Left ventricle myocardium inferior (tissue), 1 donor: ENCODE measurements at regions not wholly inside any gene's neighbourhood (a gene's known extent, or its start where the extent isn't known, plus 50 kb on each side); places are given as distances from the start of the nearest gene placed in this dataset.

Experiments used
- DNase-seq: peaks from one replicate; pipeline ENCODE4 v3.0.0-alpha.2; 2020
- H3K27ac ChIP-seq: fragments of 200-600 bp; replicated peaks from 2 replicates; pipeline ENCODE4 v1.8.0; 2021
- H3K27me3 ChIP-seq: fragments of 200-600 bp; 2 replicates; pipeline ENCODE4 v1.8.0; 2021; ENCODE audit warnings: low read depth
- H3K36me3 ChIP-seq: fragments of 200-600 bp; 2 replicates; pipeline ENCODE4 v1.8.0; 2021
- H3K4me1 ChIP-seq: fragments of 200-600 bp; 2 replicates; pipeline ENCODE4 v1.8.0; 2021
- H3K4me3 ChIP-seq: fragments of 200-600 bp; 2 replicates; pipeline ENCODE4 v1.8.0; 2021; ENCODE audit warnings: mild to moderate bottlenecking, moderate library complexity
- H3K9me3 ChIP-seq: fragments of 200-600 bp; replicated peaks from 2 replicates; pipeline ENCODE4 v1.8.0; 2021
- intact Hi-C: fragments of 100-400 bp; cut with micrococcal nuclease; formaldehyde crosslinking; loops from one replicate; pipeline ENCODE4 v1.11.0; 2022
- TF ChIP-seq, protein P1 (sequence below): fragments of 200-600 bp; IDR thresholded peaks from 2 replicates; pipeline ENCODE4 v1.8.0; 2021; ENCODE audit warnings: antibody characterized with exemption, mild to moderate bottlenecking, borderline replicate concordance
- donor health status: DM: no; HTN: yes; CAD: no; lungs with severe emphysema.

DNA sequence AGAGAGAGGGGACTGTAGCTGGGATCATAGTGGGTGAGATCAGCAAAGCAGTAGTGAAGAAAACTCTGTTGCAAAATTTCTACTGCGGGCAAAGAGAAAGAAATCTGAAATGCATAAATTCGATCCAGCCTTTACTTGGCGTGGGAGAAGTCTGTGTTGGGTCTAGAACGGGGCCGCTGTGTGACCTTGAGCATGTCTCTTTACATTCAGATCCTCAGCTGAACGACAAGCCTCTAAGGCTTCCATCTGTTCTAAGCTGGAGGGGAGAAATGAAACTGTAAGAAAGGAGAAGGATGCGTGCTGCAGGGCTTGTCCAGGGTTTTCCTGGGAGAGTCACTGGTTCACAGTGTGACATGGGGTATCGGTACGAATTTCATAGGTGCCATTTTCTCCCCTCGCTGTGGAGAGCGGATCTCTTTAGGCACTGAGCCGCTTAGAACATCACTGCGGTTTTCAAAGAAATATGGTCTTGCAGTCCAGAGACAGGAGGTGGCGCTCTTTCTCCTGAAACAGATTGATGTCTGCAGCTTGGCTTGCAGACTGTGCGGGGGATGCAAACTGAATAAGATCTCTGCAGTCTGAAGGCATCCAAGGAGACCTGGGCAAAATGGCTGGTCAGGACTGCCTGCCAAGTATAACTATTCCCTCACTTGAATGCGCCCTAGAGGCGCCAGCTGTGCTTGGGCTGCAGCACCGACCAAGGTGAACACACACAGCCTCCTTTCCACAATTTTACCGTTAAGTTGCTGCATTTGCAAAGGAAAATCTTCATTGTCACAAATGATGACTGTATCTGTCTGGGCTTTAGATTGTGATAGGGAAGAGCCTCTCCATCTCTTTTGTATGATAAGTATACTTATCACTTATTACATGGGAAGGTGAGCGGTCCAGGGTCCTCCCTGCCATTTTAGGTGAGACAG lies 104.1 kb downstream of the XCL2 start:
- intact Hi-C loops: loop anchor here (10.0 kb wide), 1 partner anchor 135 kb away; the partner anchor contains the start of gene XCL1
- Histone ChIP-seq H3K36me3 (no peaks in the 10 kb centered on the region), H3K27ac (peak overlapping the region; percentile 6), H3K27me3 (no peaks in the 10 kb centered on the region), H3K4me1 (peaks cover 6% of the 10 kb centered on the region), H3K4me3 (peak overlapping the region; percentile 47), H3K9me3 (no peaks in the 10 kb centered on the region)
- TF ChIP-seq, protein P1, sequence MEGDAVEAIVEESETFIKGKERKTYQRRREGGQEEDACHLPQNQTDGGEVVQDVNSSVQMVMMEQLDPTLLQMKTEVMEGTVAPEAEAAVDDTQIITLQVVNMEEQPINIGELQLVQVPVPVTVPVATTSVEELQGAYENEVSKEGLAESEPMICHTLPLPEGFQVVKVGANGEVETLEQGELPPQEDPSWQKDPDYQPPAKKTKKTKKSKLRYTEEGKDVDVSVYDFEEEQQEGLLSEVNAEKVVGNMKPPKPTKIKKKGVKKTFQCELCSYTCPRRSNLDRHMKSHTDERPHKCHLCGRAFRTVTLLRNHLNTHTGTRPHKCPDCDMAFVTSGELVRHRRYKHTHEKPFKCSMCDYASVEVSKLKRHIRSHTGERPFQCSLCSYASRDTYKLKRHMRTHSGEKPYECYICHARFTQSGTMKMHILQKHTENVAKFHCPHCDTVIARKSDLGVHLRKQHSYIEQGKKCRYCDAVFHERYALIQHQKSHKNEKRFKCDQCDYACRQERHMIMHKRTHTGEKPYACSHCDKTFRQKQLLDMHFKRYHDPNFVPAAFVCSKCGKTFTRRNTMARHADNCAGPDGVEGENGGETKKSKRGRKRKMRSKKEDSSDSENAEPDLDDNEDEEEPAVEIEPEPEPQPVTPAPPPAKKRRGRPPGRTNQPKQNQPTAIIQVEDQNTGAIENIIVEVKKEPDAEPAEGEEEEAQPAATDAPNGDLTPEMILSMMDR: peak; percentile 77
- DNase-seq: peak; percentile 51

DNA sequence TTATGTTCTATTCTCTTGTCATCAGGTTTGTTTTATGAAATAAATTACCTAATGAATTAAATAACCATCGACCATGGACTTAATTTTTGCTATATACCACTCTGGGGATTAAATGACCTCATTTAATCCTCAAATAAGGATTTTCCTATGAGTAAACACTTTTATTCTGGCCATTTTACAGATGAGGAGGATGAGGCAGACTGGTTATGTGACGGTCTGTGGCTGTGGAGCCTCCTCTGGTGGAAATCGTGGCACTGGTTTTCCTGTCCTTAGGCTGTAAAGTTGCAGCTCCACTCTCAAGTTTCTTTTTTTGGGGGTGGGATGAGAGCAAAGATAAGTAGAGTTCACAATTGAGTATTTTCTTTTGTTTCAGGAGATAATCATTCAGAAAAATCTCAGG lies 105.2 kb downstream of the XCL2 start:
- intact Hi-C loops: no loop called here
- Histone ChIP-seq H3K9me3 (no peaks in the 10 kb centered on the region), H3K4me3 (no peak overlapping the region), H3K27me3 (no peaks in the 10 kb centered on the region), H3K27ac (no peak overlapping the region), H3K4me1 (peaks cover 6% of the 10 kb centered on the region), H3K36me3 (no peaks in the 10 kb centered on the region)
- no peak for DNase-seq
- TF ChIP-seq, protein P1: no peak

DNA sequence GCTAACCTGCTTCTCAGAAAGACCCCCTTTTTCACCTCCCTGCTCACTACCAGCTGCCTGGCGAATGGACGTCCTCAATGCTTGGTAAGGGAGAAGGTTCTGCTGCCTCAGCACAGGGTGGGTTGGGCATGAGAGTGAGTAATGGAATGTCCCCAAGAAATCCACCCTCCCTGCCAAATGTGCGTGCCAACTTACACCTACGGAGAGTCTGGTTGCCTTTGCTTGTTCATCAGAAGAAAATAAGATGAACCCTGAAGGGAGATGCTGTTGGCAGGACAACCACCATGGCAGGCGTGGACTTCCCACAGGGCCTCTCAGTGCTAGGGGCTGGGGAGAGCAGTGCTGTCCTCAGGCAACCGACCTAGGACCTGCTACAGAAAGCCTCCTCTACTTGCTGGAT lies 106.0 kb downstream of the XCL2 start:
- intact Hi-C loops: no loop called here
- TF ChIP-seq, protein P1: no peak
- Histone ChIP-seq H3K36me3 (no peaks in the 10 kb centered on the region), H3K27ac (no peak overlapping the region), H3K27me3 (no peaks in the 10 kb centered on the region), H3K9me3 (no peaks in the 10 kb centered on the region), H3K4me3 (no peak overlapping the region), H3K4me1 (peaks cover 6% of the 10 kb centered on the region)
- DNase-seq: no peak

DNA sequence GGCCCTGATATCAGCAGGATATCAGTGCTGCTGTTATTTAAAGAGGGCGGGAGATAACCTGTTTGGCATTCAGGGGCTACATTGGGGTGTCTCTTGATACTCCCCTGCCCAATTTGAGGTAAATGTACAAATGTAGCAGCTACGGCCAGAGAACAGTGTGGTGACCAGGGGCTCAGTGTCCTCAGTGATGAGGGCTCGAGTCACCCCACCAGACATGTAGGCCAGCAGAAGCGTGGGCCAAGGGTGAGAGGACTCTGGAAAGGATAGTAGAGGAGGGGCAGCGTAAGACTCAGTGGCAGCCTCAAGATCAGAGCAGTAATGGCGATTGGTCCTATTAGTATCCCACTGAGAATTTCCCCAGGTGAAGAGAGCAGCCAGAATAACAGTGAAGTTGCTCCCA lies 108.4 kb downstream of the XCL2 start:
- TF ChIP-seq, protein P1: no peak
- peaks cover 14% of the 10 kb centered on the region for H3K4me1 ChIP-seq
- H3K27ac ChIP-seq: no peak overlapping the region
- no peaks in the 10 kb centered on the region for H3K36me3 ChIP-seq
- no peaks in the 10 kb centered on the region for H3K9me3 ChIP-seq
- DNase-seq: no peak
- H3K4me3 ChIP-seq: no peak overlapping the region
- intact Hi-C loops: no loop called here
- no peaks in the 10 kb centered on the region for H3K27me3 ChIP-seq

DNA sequence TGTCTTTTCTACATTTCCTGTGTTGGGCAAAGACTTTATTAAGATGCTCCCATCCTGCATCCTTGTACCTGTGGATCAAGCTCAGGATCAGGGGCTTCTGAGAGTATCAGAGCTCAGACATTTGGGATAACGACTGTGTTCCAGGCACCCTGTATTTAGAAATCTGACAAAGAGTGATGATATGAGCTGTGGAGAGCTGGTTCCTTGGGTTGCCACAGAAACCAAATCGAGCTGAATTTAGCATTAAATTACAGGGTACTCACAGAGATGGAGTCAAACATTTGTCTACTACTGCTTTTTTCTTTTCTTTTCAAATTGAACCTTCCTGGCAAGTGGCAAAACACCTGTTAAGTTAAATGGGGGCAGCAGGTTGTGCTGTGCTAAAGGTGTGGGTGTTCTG lies 110.6 kb downstream of the XCL2 start:
- Histone ChIP-seq H3K36me3 (no peaks in the 10 kb centered on the region), H3K4me1 (peaks cover 30% of the 10 kb centered on the region), H3K27ac (no peak overlapping the region), H3K27me3 (no peaks in the 10 kb centered on the region), H3K9me3 (no peaks in the 10 kb centered on the region), H3K4me3 (no peak overlapping the region)
- DNase-seq: no peak
- TF ChIP-seq, protein P1: no peak
- intact Hi-C loops: no loop called here
